H9 (cell line): ENCODE measurements at regions not wholly inside any gene's neighbourhood (a gene's known extent, or its start where the extent isn't known, plus 50 kb on each side); places are given as distances from the start of the nearest gene placed in this dataset.

Experiments
- DNase-seq: peaks from one replicate; pipeline ENCODE4 v3.0.0-alpha.2; 2017
- H2AFZ ChIP-seq: one replicate; pipeline ENCODE4 v1.6.1; 2013; ENCODE audit warnings: mild to moderate bottlenecking, low read length, control low read depth, moderate library complexity
- H2AK5ac ChIP-seq: 2 replicates; pipeline ENCODE4 v1.6.1; 2013; ENCODE audit warnings: low read length, control low read depth, mixed read lengths; ENCODE audit not compliant: insufficient read length
- H2BK120ac ChIP-seq: one replicate; pipeline ENCODE4 v1.6.1; 2013; ENCODE audit warnings: low read depth, mild to moderate bottlenecking, low read length, control low read depth, inconsistent platforms; ENCODE audit not compliant: poor library complexity, severe bottlenecking
- H2BK12ac ChIP-seq: 2 replicates; pipeline ENCODE4 v1.6.1; 2013; ENCODE audit warnings: low read length, control low read depth, mixed read lengths, low read depth; ENCODE audit not compliant: insufficient read length
- H2BK15ac ChIP-seq: 2 replicates; pipeline ENCODE4 v1.6.1; 2013; ENCODE audit warnings: low read depth, low read length, control low read depth
- H2BK20ac ChIP-seq: one replicate; pipeline ENCODE4 v1.6.1; 2013; ENCODE audit warnings: low read depth, mild to moderate bottlenecking, low read length, control low read depth, inconsistent platforms; ENCODE audit not compliant: poor library complexity, severe bottlenecking
- H2BK5ac ChIP-seq: 2 replicates; pipeline ENCODE4 v1.6.1; 2013; ENCODE audit warnings: low read length, control low read depth, mixed read lengths; ENCODE audit not compliant: insufficient read length
- H3K14ac ChIP-seq: 2 replicates; pipeline ENCODE4 v1.6.1; 2013; ENCODE audit warnings: low read length, control low read depth; ENCODE audit not compliant: insufficient read depth
- H3K18ac ChIP-seq: 2 replicates; pipeline ENCODE4 v1.6.1; 2013; ENCODE audit warnings: low read depth, mild to moderate bottlenecking, mixed read lengths, low read length, control low read depth; ENCODE audit not compliant: insufficient read length
- H3K23ac ChIP-seq: 2 replicates; pipeline ENCODE4 v1.6.1; 2013; ENCODE audit warnings: low read length, control low read depth, mixed read lengths, low read depth; ENCODE audit not compliant: insufficient read length
- H3K23me2 ChIP-seq: 2 replicates; pipeline ENCODE4 v1.6.1; 2013; ENCODE audit warnings: low read depth, mild to moderate bottlenecking, mixed read lengths, low read length, control low read depth; ENCODE audit not compliant: insufficient read length, poor library complexity, severe bottlenecking
- H3K27ac ChIP-seq: 2 replicates; pipeline ENCODE4 v1.5.1; 2013; ENCODE audit warnings: low read length, control low read depth, mixed read lengths, low read depth; ENCODE audit not compliant: insufficient read length
- H3K27me3 ChIP-seq: 2 replicates; pipeline ENCODE4 v1.6.1; 2013; ENCODE audit warnings: low read length, control low read depth, inconsistent platforms; ENCODE audit not compliant: insufficient read depth
- H3K4ac ChIP-seq: 2 replicates; pipeline ENCODE4 v1.6.1; 2013; ENCODE audit warnings: low read depth, mild to moderate bottlenecking, control low read depth, inconsistent platforms, low read length, moderate library complexity
- H3K4me1 ChIP-seq: 2 replicates; pipeline ENCODE4 v1.6.1; 2013; ENCODE audit warnings: low read length, control low read depth, inconsistent platforms; ENCODE audit not compliant: insufficient read depth
- H3K4me2 ChIP-seq: 2 replicates; pipeline ENCODE4 v1.6.1; 2013; ENCODE audit warnings: low read length, control low read depth, mixed read lengths; ENCODE audit not compliant: insufficient read length, insufficient read depth
- H3K56ac ChIP-seq: 2 replicates; pipeline ENCODE4 v1.6.1; 2013; ENCODE audit warnings: low read depth, mild to moderate bottlenecking, mixed read lengths, low read length, control low read depth; ENCODE audit not compliant: insufficient read length
- H3K79me1 ChIP-seq: 2 replicates; pipeline ENCODE4 v1.6.1; 2013; ENCODE audit warnings: low read depth, mild to moderate bottlenecking, moderate library complexity, low read length, control low read depth, inconsistent platforms; ENCODE audit not compliant: insufficient read depth, poor library complexity, severe bottlenecking
- H3K79me2 ChIP-seq: 2 replicates; pipeline ENCODE4 v1.6.1; 2013; ENCODE audit warnings: low read length, control low read depth, inconsistent platforms; ENCODE audit not compliant: insufficient read depth
- H3K9ac ChIP-seq: 2 replicates; pipeline ENCODE4 v1.6.1; 2013; ENCODE audit warnings: low read length, control low read depth, mixed read lengths; ENCODE audit not compliant: insufficient read length; ENCODE audit errors: extremely low read depth
- H3K9me3 ChIP-seq: one replicate; pipeline ENCODE4 v1.6.1; 2013; ENCODE audit warnings: low read depth, low read length, inconsistent platforms; ENCODE audit not compliant: control insufficient read depth
- H3T11ph ChIP-seq: one replicate; pipeline ENCODE4 v1.6.1; 2013; ENCODE audit warnings: mild to moderate bottlenecking, low read length, control low read depth, inconsistent platforms
- H4K20me1 ChIP-seq: one replicate; pipeline ENCODE4 v1.6.1; 2013; ENCODE audit not compliant: control insufficient read depth, insufficient read length, insufficient read depth
- H4K5ac ChIP-seq: 2 replicates; pipeline ENCODE4 v1.6.1; 2013; ENCODE audit warnings: low read depth, mild to moderate bottlenecking, mixed read lengths, low read length, control low read depth; ENCODE audit not compliant: insufficient read length
- H4K8ac ChIP-seq: replicated peaks from 2 replicates; pipeline ENCODE4 v1.6.1; 2013; ENCODE audit warnings: low read length, control low read depth, mixed read lengths, low read depth; ENCODE audit not compliant: insufficient read length
- H4K91ac ChIP-seq: 2 replicates; pipeline ENCODE4 v1.6.1; 2013; ENCODE audit warnings: low read depth, mild to moderate bottlenecking, moderate library complexity, mixed read lengths, low read length, control low read depth; ENCODE audit not compliant: insufficient read length
- H3K27ac Mint-ChIP-seq, 3 experiments: 2 replicates in 2 of 3; 3 replicates in 1 of 3; pipeline ENCODE4 v1.8.0; 2020 to 2021; ENCODE audit warnings: mixed read lengths in 3 of 3, mild to moderate bottlenecking in 1 of 3, moderate library complexity in 1 of 3
- H3K27me3 Mint-ChIP-seq: 2 replicates; pipeline ENCODE4 v1.8.0; 2021; ENCODE audit warnings: low read depth, mild to moderate bottlenecking, moderate library complexity, mixed read lengths
- H3K36me3 Mint-ChIP-seq, 3 experiments: 2 replicates in 2 of 3; 3 replicates in 1 of 3; pipeline ENCODE4 v1.8.0; 2020 to 2021; ENCODE audit warnings: low read depth in 3 of 3, mixed read lengths in 3 of 3; ENCODE audit not compliant: insufficient read depth in 1 of 3
- H3K4me1 Mint-ChIP-seq, 2 experiments: 2 replicates each; pipeline ENCODE4 v1.8.0; 2020; ENCODE audit warnings: mixed read lengths in 2 of 2
- H3K4me3 Mint-ChIP-seq, 2 experiments: 2 replicates in 1 of 2; 3 replicates in 1 of 2; pipeline ENCODE4 v1.8.0; 2020 to 2021; ENCODE audit warnings: mild to moderate bottlenecking in 2 of 2, mixed read lengths in 2 of 2, moderate library complexity in 1 of 2
- H3K9me3 Mint-ChIP-seq, 2 experiments: 2 replicates in 1 of 2; 3 replicates in 1 of 2; pipeline ENCODE4 v1.8.0; 2020; ENCODE audit warnings: mild to moderate bottlenecking in 2 of 2, mixed read lengths in 2 of 2, moderate library complexity in 1 of 2
- WGBS: extraction: QIAGEN DNeasy Blood & Tissue Kit; methylation state at CpG from one replicate; pipeline ENCODE4 v1.1.7; 2013; ENCODE audit warnings: missing lambda C conversion rate, low lambda C conversion rate, mixed read lengths; ENCODE audit not compliant: insufficient read length; ENCODE audit errors: extremely low coverage; 5-methylcytosine and 5-hydroxymethylcytosine counted together
- TF ChIP-seq, protein P1 (sequence below): fragments of 200-600 bp; sonication (generic); conservative IDR thresholded peaks from 3 replicates; pipeline ENCODE4 v1.8.0; 2021; ENCODE audit warnings: antibody characterized with exemption, mild to moderate bottlenecking

DNA sequence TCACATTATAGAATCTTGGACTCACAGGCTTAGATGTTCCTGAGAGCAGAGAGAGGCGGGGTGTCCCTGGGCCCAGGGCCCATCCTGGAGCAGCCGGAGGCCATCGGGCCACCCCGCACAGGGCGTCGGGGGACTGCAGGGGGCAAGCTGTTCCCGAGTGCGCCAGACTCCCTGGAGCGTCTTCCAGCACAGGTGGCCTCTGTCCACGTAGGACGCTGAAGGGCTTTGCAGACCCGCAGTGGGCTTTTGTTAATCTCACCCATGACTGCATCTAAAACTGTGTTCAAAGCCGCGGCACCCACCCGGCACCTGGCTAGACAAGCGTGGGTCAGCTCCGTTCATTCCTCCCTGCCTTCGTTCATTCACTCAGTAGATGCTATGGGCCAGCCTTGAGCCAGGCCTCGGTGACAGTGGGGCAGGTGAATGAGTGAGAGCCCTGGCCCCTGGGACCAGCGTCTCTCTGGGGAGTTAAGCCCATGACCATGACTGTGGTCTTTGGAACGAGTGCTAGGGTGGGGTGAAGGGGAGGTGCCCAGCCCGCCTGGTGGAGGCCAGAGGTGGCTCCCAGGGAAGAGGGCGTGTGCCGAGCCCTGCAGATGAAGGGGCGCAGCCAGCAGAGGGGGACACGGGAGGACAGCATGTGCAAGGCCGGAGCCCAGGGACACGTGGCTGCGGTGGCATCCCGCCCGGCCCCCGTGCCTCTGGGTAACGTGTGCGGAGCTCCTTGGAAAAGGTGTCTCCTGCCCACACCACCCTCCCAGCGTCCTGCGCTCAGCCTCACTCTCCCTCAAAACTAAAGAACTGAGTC, 98.3 kb downstream of the HMX1 start:
- no peaks in the 10 kb centered on the region for H3K79me1 ChIP-seq
- TF ChIP-seq, protein P1, sequence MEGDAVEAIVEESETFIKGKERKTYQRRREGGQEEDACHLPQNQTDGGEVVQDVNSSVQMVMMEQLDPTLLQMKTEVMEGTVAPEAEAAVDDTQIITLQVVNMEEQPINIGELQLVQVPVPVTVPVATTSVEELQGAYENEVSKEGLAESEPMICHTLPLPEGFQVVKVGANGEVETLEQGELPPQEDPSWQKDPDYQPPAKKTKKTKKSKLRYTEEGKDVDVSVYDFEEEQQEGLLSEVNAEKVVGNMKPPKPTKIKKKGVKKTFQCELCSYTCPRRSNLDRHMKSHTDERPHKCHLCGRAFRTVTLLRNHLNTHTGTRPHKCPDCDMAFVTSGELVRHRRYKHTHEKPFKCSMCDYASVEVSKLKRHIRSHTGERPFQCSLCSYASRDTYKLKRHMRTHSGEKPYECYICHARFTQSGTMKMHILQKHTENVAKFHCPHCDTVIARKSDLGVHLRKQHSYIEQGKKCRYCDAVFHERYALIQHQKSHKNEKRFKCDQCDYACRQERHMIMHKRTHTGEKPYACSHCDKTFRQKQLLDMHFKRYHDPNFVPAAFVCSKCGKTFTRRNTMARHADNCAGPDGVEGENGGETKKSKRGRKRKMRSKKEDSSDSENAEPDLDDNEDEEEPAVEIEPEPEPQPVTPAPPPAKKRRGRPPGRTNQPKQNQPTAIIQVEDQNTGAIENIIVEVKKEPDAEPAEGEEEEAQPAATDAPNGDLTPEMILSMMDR: no peak
- H2AFZ ChIP-seq: no peak overlapping the region
- H3K79me2 ChIP-seq: no peaks in the 10 kb centered on the region
- H4K5ac ChIP-seq: no peak overlapping the region
- H3K9ac ChIP-seq: no peak overlapping the region
- H3K27ac Mint-ChIP-seq: no peak overlapping the region
- no peak overlapping the region for H3K23ac ChIP-seq
- no peak overlapping the region for H2BK15ac ChIP-seq
- no peaks in the 10 kb centered on the region for H3K9me3 ChIP-seq
- no CpG with 5 or more reads among the region's 36 CpGs for WGBS
- peaks cover 1% of the 10 kb centered on the region; the same call in 1 of the 2 replicates for H3K27me3 ChIP-seq
- no peak overlapping the region for H3K27ac ChIP-seq
- H3K4me1 Mint-ChIP-seq: peaks cover 5 to 16% of the 10 kb centered on the region in 2 experiments
- H4K91ac ChIP-seq: no peak overlapping the region
- no peak for DNase-seq
- H2BK5ac ChIP-seq: no peak overlapping the region
- peaks cover 0 to 3% of the 10 kb centered on the region in 2 experiments; a peak in 1 of 5 replicates for H3K9me3 Mint-ChIP-seq
- H3T11ph ChIP-seq: no peak overlapping the region
- H3K4ac ChIP-seq: no peak overlapping the region
- H3K4me1 ChIP-seq: no peaks in the 10 kb centered on the region; the same call in 1 of the 2 replicates
- no peak overlapping the region for H2BK20ac ChIP-seq
- no peak overlapping the region for H3K4me3 Mint-ChIP-seq
- no peaks in the 10 kb centered on the region; a peak in 1 of 7 replicates for H3K36me3 Mint-ChIP-seq
- H3K27me3 Mint-ChIP-seq: peaks cover 6% of the 10 kb centered on the region
- H2BK120ac ChIP-seq: no peak overlapping the region
- H2AK5ac ChIP-seq: no peak overlapping the region
- H3K18ac ChIP-seq: no peak overlapping the region
- no peak overlapping the region for H2BK12ac ChIP-seq
- no peak overlapping the region for H3K4me2 ChIP-seq
- H3K56ac ChIP-seq: no peak overlapping the region
- no peaks in the 10 kb centered on the region for H3K23me2 ChIP-seq
- H4K8ac ChIP-seq: no peak overlapping the region
- H3K14ac ChIP-seq: peak overlapping the region; percentile 33; the same call in 1 of the 2 replicates
- no peaks in the 10 kb centered on the region for H4K20me1 ChIP-seq
